GM12878 (cell line): ENCODE measurements at regions not wholly inside any gene's neighbourhood (a gene's known extent, or its start where the extent isn't known, plus 50 kb on each side); places are given as distances from the start of the nearest gene placed in this dataset.

Experiments used
- ATAC-seq: fragments of 200-7000 bp; cut with Tn5 transposase; 3 replicates; pipeline ENCODE4 v1.9.1; 2020; ENCODE audit warnings: mild to moderate bottlenecking, moderate library complexity
- BruUV-seq: library from RNA; stranded (reverse); fragments of 400-500 nt; replicated peaks from 2 replicates; lab custom pipeline; 2021; lab: Mats Ljungman, UMichigan
- CTCF ChIA-PET: fragments of 300-600 bp; sonication (Branson Sonifier 250); formaldehyde crosslinking; extraction: SDS; loops from one replicate; lab custom pipeline; 2021; ENCODE audit warnings: inconsistent platforms; lab: Yijun Ruan, JAX
- POLR2A ChIA-PET: fragments of 350-600 bp; formaldehyde crosslinking; extraction: SDS; loops from one replicate; lab custom pipeline; 2021; ENCODE audit warnings: inconsistent platforms; lab: Charles Lee
- RAD21 ChIA-PET: fragments of 300-600 bp; sonication (Branson Sonifier 250); formaldehyde crosslinking; loops from one replicate; lab custom pipeline; 2023; ENCODE audit warnings: antibody characterized with exemption; ENCODE audit not compliant: unreplicated experiment; lab: Charles Lee
- SMC1A ChIA-PET: fragments of 300-600 bp; sonication (Branson Sonifier 250); formaldehyde crosslinking; loops from one replicate; lab custom pipeline; 2023; ENCODE audit not compliant: unreplicated experiment, uncharacterized antibody; lab: Charles Lee
- DNase-seq: peaks from one replicate; pipeline ENCODE4 v3.0.0-alpha.2; 2011; ENCODE audit warnings: low read depth, low spot score
- FAIRE-seq: peaks from 3 replicates; lab custom pipeline; 2011; peaks lifted over from hg19 to GRCh38; lab: Jason Lieb, UNC
- H2AFZ ChIP-seq: 2 replicates; pipeline ENCODE4 v1.6.0; 2011; ENCODE audit warnings: low read depth, low read length, control low read depth; ENCODE audit not compliant: control insufficient read depth
- H3K27ac ChIP-seq: 2 replicates; pipeline ENCODE4 v1.5.1; 2011; ENCODE audit warnings: control low read depth; ENCODE audit not compliant: control insufficient read depth, insufficient read depth
- H3K27me3 ChIP-seq, 2 experiments: replicated peaks in 1 of 2; 2 replicates each; pipeline versions ENCODE4 v1.6.0 to v1.6.1; 2011; ENCODE audit warnings: low read length in 1 of 2; ENCODE audit not compliant: control insufficient read depth in 2 of 2, insufficient read depth in 2 of 2
- H3K36me3 ChIP-seq, 2 experiments: 2 replicates each; pipeline ENCODE4 v1.5.1; 2011; ENCODE audit warnings: low read length in 1 of 2; ENCODE audit not compliant: control insufficient read depth in 2 of 2, insufficient read depth in 2 of 2
- H3K4me1 ChIP-seq: 2 replicates; pipeline ENCODE4 v1.6.1; 2011; ENCODE audit warnings: mild to moderate bottlenecking, low read length, moderate library complexity, mixed read lengths; ENCODE audit not compliant: control insufficient read depth, insufficient read depth
- H3K4me2 ChIP-seq: 2 replicates; pipeline ENCODE4 v1.6.0; 2011; ENCODE audit warnings: control low read depth; ENCODE audit not compliant: control insufficient read depth, insufficient read depth
- H3K4me3 ChIP-seq: fragments of 200-600 bp; sonication (generic); 2 replicates; pipeline ENCODE4 v1.5.1; 2016
- H3K79me2 ChIP-seq: 2 replicates; pipeline ENCODE4 v1.6.0; 2011; ENCODE audit warnings: low read length; ENCODE audit not compliant: control insufficient read depth, insufficient read depth
- H3K9ac ChIP-seq: 2 replicates; pipeline ENCODE4 v1.8.0; 2011; ENCODE audit warnings: low read length, control low read depth, mixed read lengths; ENCODE audit not compliant: control insufficient read depth, insufficient read depth
- H3K9me3 ChIP-seq: replicated peaks from 3 replicates; pipeline ENCODE4 v1.5.1; 2011; ENCODE audit warnings: mild to moderate bottlenecking, low read length; ENCODE audit not compliant: control insufficient read depth, insufficient read depth
- H4K20me1 ChIP-seq: 2 replicates; pipeline ENCODE4 v1.6.0; 2011; ENCODE audit not compliant: control insufficient read depth, insufficient read depth
- BCLAF1 ChIP-seq: fragments of 450-650 bp; IDR thresholded peaks from 2 replicates; pipeline ENCODE4 v1.6.1; 2017; ENCODE audit warnings: antibody characterized with exemption, mild to moderate bottlenecking, moderate library complexity
- GABPA ChIP-seq: IDR thresholded peaks from 2 replicates; pipeline ENCODE4 v1.6.1; 2014; ENCODE audit warnings: antibody characterized with exemption, low read depth, mild to moderate bottlenecking, inconsistent platforms
- PBX3 ChIP-seq: IDR thresholded peaks from 2 replicates; pipeline ENCODE4 v1.6.1; 2011; ENCODE audit warnings: mild to moderate bottlenecking, low read depth, low read length, moderate library complexity; ENCODE audit not compliant: insufficient replicate concordance
- PML ChIP-seq: IDR thresholded peaks from 2 replicates; pipeline ENCODE4 v1.6.1; 2012; ENCODE audit warnings: low read length, inconsistent platforms
- POLR2AphosphoS5 ChIP-seq: IDR thresholded peaks from 2 replicates; pipeline ENCODE4 v1.6.1; 2011; ENCODE audit warnings: mild to moderate bottlenecking, low read length, inconsistent platforms
- SPI1 ChIP-seq: IDR thresholded peaks from 2 replicates; pipeline ENCODE4 v1.6.1; 2011; ENCODE audit warnings: low read depth, mild to moderate bottlenecking, low read length, moderate library complexity, borderline replicate concordance; ENCODE audit not compliant: insufficient read depth
- STAT1 ChIP-seq: fragments of 450-650 bp; conservative IDR thresholded peaks from 2 replicates; pipeline ENCODE4 v1.6.1; 2014; ENCODE audit warnings: antibody characterized with exemption, mild to moderate bottlenecking
- YBX1 ChIP-seq: fragments of 450-650 bp; IDR thresholded peaks from 2 replicates; pipeline ENCODE4 v1.6.1; 2016; ENCODE audit warnings: antibody characterized with exemption
- ZBED1 ChIP-seq: IDR thresholded peaks from 2 replicates; pipeline ENCODE4 v1.6.1; 2016; ENCODE audit warnings: borderline replicate concordance
- ZBTB33 ChIP-seq: fragments of 450-650 bp; IDR thresholded peaks from 2 replicates; pipeline ENCODE4 v1.6.1; 2017; ENCODE audit warnings: mild to moderate bottlenecking
- in situ Hi-C: fragments of 300-500 bp; cut with MboI; formaldehyde crosslinking; loops from 9 replicates; pipeline ENCODE4 v1.14.3; 2018; ENCODE audit warnings: mixed read lengths
- intact Hi-C: fragments of 100-400 bp; cut with micrococcal nuclease; formaldehyde crosslinking; loops from one replicate; pipeline ENCODE4 v1.14.2; 2022; ENCODE audit not compliant: unreplicated experiment

- Histone ChIP-seq H2AFZ (no peak overlapping the region), H3K9ac (no peak overlapping the region), H3K27me3 (peaks cover 0 to 3% of the 10 kb centered on the region in 2 experiments; a peak in 1 of 4 replicates), H3K4me3 (no peak overlapping the region), H3K36me3 (no peaks in the 10 kb centered on the region), H4K20me1 (no peaks in the 10 kb centered on the region), H3K9me3 (no peaks in the 10 kb centered on the region; the same call in 1 of the 3 replicates), H3K4me2 (no peak overlapping the region), H3K4me1 (no peaks in the 10 kb centered on the region), H3K79me2 (no peaks in the 10 kb centered on the region), H3K27ac (no peak overlapping the region)
- FAIRE-seq (no peak), DNase-seq (no peak), ATAC-seq (no peak)
- in situ Hi-C loops (no loop called here), intact Hi-C loops (loop anchor here (10.0 kb wide), 1 partner anchor 58 kb away; no protein-coding TSS in a partner anchor)
- ChIA-PET SMC1A (interaction anchor here (0.7 to 1.2 kb wide), 2 partner anchors 54 to 64 kb away, joined by 3 read pairs; no protein-coding TSS in a partner anchor), POLR2A (no interaction called here), RAD21 (no interaction called here), CTCF (no interaction called here)
- no peak for TF ChIP-seq ZBTB33
- no peak for TF ChIP-seq PBX3
- no peak for TF ChIP-seq POLR2AphosphoS5
- no peak for TF ChIP-seq SPI1
- no peak for TF ChIP-seq ZBED1
- no peak for TF ChIP-seq YBX1
- no peak for TF ChIP-seq BCLAF1
- no peak for TF ChIP-seq STAT1
- TF ChIP-seq PML, result no peak
- TF ChIP-seq GABPA, result no peak
- no TSS peak for BruUV-seq
These were observed 276.8 kb downstream of the DLEU7 start for GRCh38 chr13:50566646-50567045.
